ENCODE measurements at regions not wholly inside any gene's neighbourhood (a gene's known extent, or its start where the extent isn't known, plus 50 kb on each side); places are given as distances from the start of the nearest gene placed in this dataset.

GRCh38 chr6:23855497-23856116 is 270.4 kb upstream of the NRSN1 start:
- DNase-seq (ENCODE audit: extremely low spot score, unreplicated experiment): no peak
- H3K4me3 Mint-ChIP-seq (ENCODE audit: unreplicated experiment): no peak overlapping the region
- TF ChIP-seq CTCF (IDR thresholded peaks at IDR 0.05): no peak
- H3K4me1 Mint-ChIP-seq (ENCODE audit: unreplicated experiment): no peaks in the 10 kb centered on the region
- no peaks in the 10 kb centered on the region for H3K36me3 Mint-ChIP-seq (ENCODE audit: unreplicated experiment)
- no peak overlapping the region for H3K27ac Mint-ChIP-seq (ENCODE audit: unreplicated experiment)
- H3K9me3 Mint-ChIP-seq (ENCODE audit: unreplicated experiment): peaks cover 11% of the 10 kb centered on the region
- H3K27me3 Mint-ChIP-seq (ENCODE audit: unreplicated experiment): no peaks in the 10 kb centered on the region

- H3K4me1 Mint-ChIP-seq (ENCODE audit: unreplicated experiment): no peaks in the 10 kb centered on the region
- H3K9me3 Mint-ChIP-seq (ENCODE audit: unreplicated experiment): peaks cover 10% of the 10 kb centered on the region
- no peaks in the 10 kb centered on the region for H3K36me3 Mint-ChIP-seq (ENCODE audit: unreplicated experiment)
- no peaks in the 10 kb centered on the region for H3K27me3 Mint-ChIP-seq (ENCODE audit: unreplicated experiment)
- TF ChIP-seq CTCF (IDR thresholded peaks at IDR 0.05): no peak
- no peak overlapping the region for H3K27ac Mint-ChIP-seq (ENCODE audit: unreplicated experiment)
- no peak for DNase-seq (ENCODE audit: extremely low spot score, unreplicated experiment)
- H3K4me3 Mint-ChIP-seq (ENCODE audit: unreplicated experiment): no peak overlapping the region
Observed at GRCh38 chr6:23870496-23870895, 255.5 kb upstream of the NRSN1 start.

- Mint-ChIP-seq H3K4me3 (ENCODE audit: unreplicated experiment) (no peak overlapping the region), H3K27me3 (ENCODE audit: unreplicated experiment) (no peaks in the 10 kb centered on the region)
Observed at GRCh38 chr6:23873161-23873560, 252.9 kb upstream of the NRSN1 start.

GRCh38 chr6:23875006-23875405 is 251.0 kb upstream of the NRSN1 start:
- no peak for DNase-seq (ENCODE audit: extremely low spot score, unreplicated experiment)
- Mint-ChIP-seq H3K4me3 (ENCODE audit: unreplicated experiment) (no peak overlapping the region), H3K36me3 (ENCODE audit: unreplicated experiment) (no peaks in the 10 kb centered on the region), H3K27ac (ENCODE audit: unreplicated experiment) (no peak overlapping the region), H3K4me1 (ENCODE audit: unreplicated experiment) (no peaks in the 10 kb centered on the region), H3K9me3 (ENCODE audit: unreplicated experiment) (no peaks in the 10 kb centered on the region), H3K27me3 (ENCODE audit: unreplicated experiment) (no peaks in the 10 kb centered on the region)
- TF ChIP-seq CTCF (IDR thresholded peaks at IDR 0.05): no peak

More at GRCh38 chr6:23873161-23873560, 252.9 kb upstream of the NRSN1 start:
- no peak for DNase-seq (ENCODE audit: extremely low spot score, unreplicated experiment)
- Mint-ChIP-seq H3K27ac (ENCODE audit: unreplicated experiment) (no peak overlapping the region), H3K36me3 (ENCODE audit: unreplicated experiment) (no peaks in the 10 kb centered on the region), H3K9me3 (ENCODE audit: unreplicated experiment) (no peaks in the 10 kb centered on the region), H3K4me1 (ENCODE audit: unreplicated experiment) (no peaks in the 10 kb centered on the region)
- TF ChIP-seq CTCF (IDR thresholded peaks at IDR 0.05): no peak

- H3K4me3 Mint-ChIP-seq (ENCODE audit: unreplicated experiment): no peak overlapping the region
- no peak overlapping the region for H3K27ac Mint-ChIP-seq (ENCODE audit: unreplicated experiment)
- TF ChIP-seq CTCF (IDR thresholded peaks at IDR 0.05): no peak
- H3K27me3 Mint-ChIP-seq (ENCODE audit: unreplicated experiment): no peaks in the 10 kb centered on the region
- no peaks in the 10 kb centered on the region for H3K4me1 Mint-ChIP-seq (ENCODE audit: unreplicated experiment)
- no peak for DNase-seq (ENCODE audit: extremely low spot score, unreplicated experiment)
- H3K9me3 Mint-ChIP-seq (ENCODE audit: unreplicated experiment): no peaks in the 10 kb centered on the region
- H3K36me3 Mint-ChIP-seq (ENCODE audit: unreplicated experiment): no peaks in the 10 kb centered on the region
Observed at GRCh38 chr6:23879816-23880215, 246.2 kb upstream of the NRSN1 start.

Data from osteocyte (in vitro differentiated cells).